IMR-90 (cell line): ENCODE measurements at regions not wholly inside any gene's neighbourhood (a gene's known extent, or its start where the extent isn't known, plus 50 kb on each side); places are given as distances from the start of the nearest gene placed in this dataset.

Experiments
- ATAC-seq: fragments of 200-7000 bp; cut with Tn5 transposase; 2 replicates; pipeline ENCODE4 v1.9.1; 2020; ENCODE audit warnings: low read depth, mild to moderate bottlenecking, moderate library complexity
- BruUV-seq: library from RNA; stranded (reverse); fragments of 400-500 nt; replicated peaks from 2 replicates; lab custom pipeline; 2021; lab: Mats Ljungman, UMichigan
- CTCF ChIA-PET: fragments of 300-600 bp; formaldehyde crosslinking; extraction: SDS; loops from one replicate; lab custom pipeline; 2021; ENCODE audit warnings: antibody characterized with exemption; lab: Yijun Ruan, JAX
- POLR2A ChIA-PET: fragments of 300-600 bp; sonication (Branson Sonifier 250); formaldehyde crosslinking; loops from one replicate; lab custom pipeline; 2022; ENCODE audit warnings: antibody characterized with exemption; ENCODE audit not compliant: unreplicated experiment; lab: Charles Lee
- DNase-seq: peaks from one replicate; pipeline ENCODE4 v3.0.0; 2013
- H2AFZ ChIP-seq: replicated peaks from 2 replicates; pipeline ENCODE3; 2013; ENCODE audit warnings: low read length, mild to moderate bottlenecking; ENCODE audit not compliant: poor library complexity
- H2AK5ac ChIP-seq: 2 replicates; pipeline ENCODE4 v1.6.1; 2013; ENCODE audit warnings: low read depth, low read length, inconsistent platforms
- H2AK9ac ChIP-seq: replicated peaks from 2 replicates; pipeline ENCODE3; 2013; ENCODE audit warnings: mild to moderate bottlenecking, low read depth, low read length, moderate library complexity; ENCODE audit not compliant: poor library complexity
- H2BK120ac ChIP-seq: 2 replicates; pipeline ENCODE4 v1.6.1; 2013; ENCODE audit warnings: low read depth, low read length, inconsistent platforms
- H2BK15ac ChIP-seq: 3 replicates; pipeline ENCODE4 v1.6.1; 2013; ENCODE audit warnings: low read depth, low read length, inconsistent platforms
- H2BK20ac ChIP-seq: 2 replicates; pipeline ENCODE4 v1.6.1; 2013; ENCODE audit warnings: low read depth, mild to moderate bottlenecking, inconsistent platforms, low read length, moderate library complexity
- H2BK5ac ChIP-seq: 2 replicates; pipeline ENCODE4 v1.6.1; 2013; ENCODE audit warnings: mild to moderate bottlenecking, low read depth, low read length, inconsistent platforms; ENCODE audit not compliant: poor library complexity, severe bottlenecking
- H3K14ac ChIP-seq: replicated peaks from 2 replicates; pipeline ENCODE4 v1.6.1; 2013; ENCODE audit warnings: low read depth, low read length, inconsistent platforms
- H3K18ac ChIP-seq: 2 replicates; pipeline ENCODE4 v1.6.1; 2013; ENCODE audit warnings: low read depth, low read length, control low read depth
- H3K23ac ChIP-seq: 2 replicates; pipeline ENCODE4 v1.6.1; 2013; ENCODE audit warnings: low read depth, low read length, inconsistent platforms
- H3K27ac ChIP-seq: 2 replicates; pipeline ENCODE4 v1.5.1; 2013; ENCODE audit warnings: mild to moderate bottlenecking, control low read depth, low read length; ENCODE audit not compliant: insufficient read depth
- H3K27me3 ChIP-seq: 2 replicates; pipeline ENCODE4 v1.6.1; 2013; ENCODE audit warnings: low read length; ENCODE audit not compliant: control insufficient read depth, insufficient read depth
- H3K36me3 ChIP-seq: 2 replicates; pipeline ENCODE4 v1.6.1; 2013; ENCODE audit warnings: low read length, mixed read lengths; ENCODE audit not compliant: control insufficient read depth, insufficient read depth
- H3K4ac ChIP-seq: 2 replicates; pipeline ENCODE4 v1.6.1; 2013; ENCODE audit warnings: low read depth, low read length, inconsistent platforms
- H3K4me1 ChIP-seq: 2 replicates; pipeline ENCODE4 v1.6.1; 2013; ENCODE audit warnings: low read length, mixed read lengths; ENCODE audit not compliant: control insufficient read depth, insufficient read depth
- H3K4me2 ChIP-seq: 2 replicates; pipeline ENCODE4 v1.6.1; 2013; ENCODE audit warnings: low read depth, mild to moderate bottlenecking, control low read depth, low read length, moderate library complexity
- H3K4me3 ChIP-seq: 2 replicates; pipeline ENCODE4 v1.5.1; 2013; ENCODE audit warnings: low read depth, mild to moderate bottlenecking, control low read depth, low read length, moderate library complexity; ENCODE audit not compliant: insufficient read depth
- H3K56ac ChIP-seq: 2 replicates; pipeline ENCODE4 v1.6.1; 2013; ENCODE audit warnings: low read length, inconsistent platforms; ENCODE audit not compliant: insufficient read depth; ENCODE audit errors: extremely low read depth
- H3K79me1 ChIP-seq, 2 experiments: 2 replicates each; pipeline ENCODE4 v1.6.1; 2013; ENCODE audit warnings: low read length in 2 of 2, inconsistent platforms in 1 of 2, low read depth in 1 of 2
- H3K9ac ChIP-seq: 2 replicates; pipeline ENCODE4 v1.6.1; 2013; ENCODE audit warnings: low read depth, low read length, control low read depth
- H3K9me1 ChIP-seq: 2 replicates; pipeline ENCODE4 v1.6.1; 2013; ENCODE audit warnings: low read length, inconsistent platforms; ENCODE audit not compliant: insufficient read depth
- H3K9me3 ChIP-seq: 2 replicates; pipeline ENCODE4 v1.6.1; 2013; ENCODE audit warnings: low read length; ENCODE audit not compliant: control insufficient read depth, insufficient read depth
- H4K20me1 ChIP-seq: 2 replicates; pipeline ENCODE4 v1.6.1; 2013; ENCODE audit warnings: low read length, inconsistent platforms; ENCODE audit not compliant: insufficient read depth
- H4K5ac ChIP-seq: 2 replicates; pipeline ENCODE4 v1.6.1; 2013; ENCODE audit warnings: mild to moderate bottlenecking, low read depth, low read length, control low read depth
- H4K8ac ChIP-seq, 2 experiments: 2 replicates each; pipeline ENCODE4 v1.6.1; 2013; ENCODE audit warnings: low read depth in 2 of 2, low read length in 2 of 2, control low read depth in 1 of 2, inconsistent platforms in 1 of 2
- H4K91ac ChIP-seq: 2 replicates; pipeline ENCODE4 v1.6.1; 2013; ENCODE audit warnings: low read depth, low read length, inconsistent platforms; ENCODE audit not compliant: insufficient read depth
- MAZ ChIP-seq: IDR thresholded peaks from 2 replicates; pipeline ENCODE4 v1.6.1; 2012; ENCODE audit warnings: low read depth, mild to moderate bottlenecking, low read length, improper control_type of control experiment, moderate library complexity, borderline replicate concordance
- POLR2A ChIP-seq: IDR thresholded peaks from 2 replicates; pipeline ENCODE4 v1.6.1; 2012; ENCODE audit warnings: mild to moderate bottlenecking, low read depth, low read length
- RFX5 ChIP-seq: IDR thresholded peaks from 2 replicates; pipeline ENCODE4 v1.8.0; 2012; ENCODE audit warnings: low read depth, mild to moderate bottlenecking, low read length, moderate library complexity
- USF2 ChIP-seq: fragments of 150-350 bp; IDR thresholded peaks from 2 replicates; pipeline ENCODE4 v1.6.1; 2017; ENCODE audit warnings: mild to moderate bottlenecking, antibody characterized with exemption, low read length, low read depth
- whole genome bisulfite sequencing, 2 experiments: methylation state at CpG; one replicate each; pipeline versions ENCODE4 v1.1.5 to v1.1.7; 2013; ENCODE audit warnings: missing lambda C conversion rate in 2 of 2; ENCODE audit not compliant: insufficient read length in 1 of 2; ENCODE audit errors: extremely low coverage in 2 of 2; 5-methylcytosine and 5-hydroxymethylcytosine counted together
- dilution Hi-C: fragments of 300-500 bp; cut with HindIII; formaldehyde crosslinking; loops from one replicate; pipeline ENCODE4 v1.14.3; 2018; ENCODE audit warnings: low sequenced_read_pairs; ENCODE audit not compliant: unreplicated experiment
- in situ Hi-C: fragments of 300-500 bp; cut with MboI; formaldehyde crosslinking; loops from 3 replicates; pipeline ENCODE4 v1.14.3; 2019; ENCODE audit warnings: low sequenced_read_pairs, inconsistent platforms, mixed read lengths
- intact Hi-C: fragments of 100-400 bp; cut with micrococcal nuclease; formaldehyde crosslinking; loops from 2 replicates; pipeline ENCODE4 v1.10.0; 2022

- no peak overlapping the region for H2AK5ac ChIP-seq
- CTCF ChIA-PET: no interaction called here
- no CpG with 5 or more reads among the region's 1 CpG for WGBS, 2 experiments
- peaks cover 14% of the 10 kb centered on the region for H3K27me3 ChIP-seq
- H4K20me1 ChIP-seq: no peaks in the 10 kb centered on the region
- H3K4ac ChIP-seq: no peak overlapping the region
- no peak for TF ChIP-seq USF2
- no peak for TF ChIP-seq POLR2A
- no peak for TF ChIP-seq RFX5
- no peak for TF ChIP-seq MAZ
- in situ Hi-C loops: no loop called here
- no peaks in the 10 kb centered on the region for H3K9me1 ChIP-seq
- no peak overlapping the region for H2BK120ac ChIP-seq
- no peak overlapping the region for H3K18ac ChIP-seq
- H2BK5ac ChIP-seq: no peak overlapping the region
- dilution Hi-C loops: no loop called here
- H2BK20ac ChIP-seq: no peak overlapping the region
- H3K4me2 ChIP-seq: no peak overlapping the region
- intact Hi-C loops: no loop called here
- no peak overlapping the region for H4K8ac ChIP-seq
- H3K56ac ChIP-seq: no peak overlapping the region
- H3K14ac ChIP-seq: no peak overlapping the region
- POLR2A ChIA-PET: no interaction called here
- no peak overlapping the region for H4K5ac ChIP-seq
- DNase-seq: no peak
- H3K79me1 ChIP-seq: no peaks in the 10 kb centered on the region
- H3K27ac ChIP-seq: no peak overlapping the region
- H2AK9ac ChIP-seq: no peak overlapping the region
- no peak overlapping the region for H4K91ac ChIP-seq
- no peak overlapping the region for H3K23ac ChIP-seq
- no peak overlapping the region for H3K4me3 ChIP-seq
- no peak overlapping the region for H2AFZ ChIP-seq
- H3K36me3 ChIP-seq: no peaks in the 10 kb centered on the region
- ATAC-seq: no peak
- H3K9me3 ChIP-seq: peaks cover 2% of the 10 kb centered on the region; the same call in 1 of the 2 replicates
- no peak overlapping the region for H3K9ac ChIP-seq
- H3K4me1 ChIP-seq: peaks cover 2% of the 10 kb centered on the region; the same call in 1 of the 2 replicates
- no peak overlapping the region for H2BK15ac ChIP-seq
- no TSS peak for BruUV-seq
These were observed 166.2 kb upstream of the KBTBD8 start for GRCh38 chr3:66831931-66832330.
